Breast epithelium (tissue), 4 donors: ENCODE measurements at regions not wholly inside any gene's neighbourhood (a gene's known extent, or its start where the extent isn't known, plus 50 kb on each side); places are given as distances from the start of the nearest gene placed in this dataset.
"Not testable (repeated sequence)": the region's sequence is repeated elsewhere in the genome, so short reads cannot be mapped to it uniquely, and the experiment has no call there.

Experiments used
- DNase-seq, 2 donors: peaks; one replicate each; pipeline ENCODE4 v3.0.0-alpha.2; 2019; ENCODE audit warnings: low spot score in 2 of 2
- H3K27ac ChIP-seq, 2 donors: fragments of 200-600 bp; sonication (generic) in 1 of 2; one replicate each; pipeline ENCODE4 v1.5.1; 2016 to 2019; ENCODE audit warnings: mild to moderate bottlenecking in 1 of 2
- H3K27me3 ChIP-seq, 2 donors: fragments of 200-600 bp; sonication (generic) in 1 of 2; one replicate each; pipeline versions ENCODE4 v1.5.1 to v1.6.0; 2017 to 2019; ENCODE audit warnings: control low read depth in 1 of 2, mild to moderate bottlenecking in 1 of 2
- H3K36me3 ChIP-seq: fragments of 200-600 bp; one replicate; pipeline ENCODE4 v1.5.1; 2019
- H3K4me1 ChIP-seq, 2 donors: fragments of 200-600 bp; sonication (generic); one replicate each; pipeline ENCODE4 v1.5.1; 2016 to 2019; ENCODE audit warnings: control low read depth in 1 of 2
- H3K4me3 ChIP-seq, 3 donors: fragments of 200-600 bp; sonication (generic); 1 replicate in 2 of 3; 2 replicates in 1 of 3; pipeline ENCODE4 v1.5.1; 2016 to 2019; ENCODE audit warnings: mild to moderate bottlenecking in 3 of 3, moderate library complexity in 2 of 3
- H3K9me3 ChIP-seq, 2 donors: fragments of 200-600 bp; sonication (generic) in 1 of 2; one replicate each; pipeline ENCODE4 v1.5.1; 2016 to 2019; ENCODE audit warnings: control low read depth in 1 of 2
- POLR2A ChIP-seq: fragments of 450-650 bp; IDR thresholded peaks from one replicate; pipeline ENCODE4 v1.6.1; 2016; ENCODE audit warnings: antibody characterized with exemption, mild to moderate bottlenecking, moderate library complexity
- POLR2AphosphoS5 ChIP-seq, 3 donors: sonication (generic); formaldehyde crosslinking; IDR thresholded peaks; one replicate each; pipeline ENCODE4 v1.6.1; 2017; ENCODE audit warnings: antibody characterized with exemption in 3 of 3
- intact Hi-C: fragments of 100-400 bp; cut with DNase I; formaldehyde crosslinking; loops from one replicate; pipeline ENCODE4 v1.15.1; 2023; ENCODE audit warnings: low total_unique reads
- TF ChIP-seq, protein P1 (sequence below), 3 donors: fragments of 450-650 bp; IDR thresholded peaks; one replicate each; pipeline ENCODE4 v1.5.1; 2016 to 2017; ENCODE audit warnings: antibody characterized with exemption in 3 of 3, mild to moderate bottlenecking in 3 of 3, moderate library complexity in 3 of 3

DNA sequence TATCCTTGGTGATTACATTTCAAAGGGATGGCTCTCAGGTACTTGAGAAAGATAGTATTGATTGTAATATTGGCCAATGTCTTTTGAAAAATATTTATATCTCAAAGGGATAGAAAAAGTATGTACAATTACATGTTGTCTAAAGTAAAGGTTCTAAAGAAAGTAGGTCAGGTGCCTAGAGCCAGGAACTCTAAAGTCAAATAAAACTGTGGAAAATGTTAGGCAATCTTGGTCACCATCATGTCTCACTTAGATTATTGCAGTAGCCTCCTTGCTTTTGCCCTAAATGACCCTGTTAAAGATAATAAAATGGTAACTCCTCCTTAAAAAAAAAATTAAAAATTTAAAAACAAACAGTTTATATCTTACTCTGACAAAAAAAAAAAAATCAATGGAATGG, 198.5 kb upstream of the ARPP21 start:
- Histone ChIP-seq H3K9me3 (no peaks in the 10 kb centered on the region), H3K27ac (no peak overlapping the region), H3K4me3 (no peak overlapping the region), H3K36me3 (no peaks in the 10 kb centered on the region), H3K4me1 (no peaks in the 10 kb centered on the region), H3K27me3 (no peaks in the 10 kb centered on the region)
- TF ChIP-seq POLR2A (no peak), POLR2AphosphoS5 (IDR thresholded peaks at IDR 0.05) (no peak)
- TF ChIP-seq, protein P1, sequence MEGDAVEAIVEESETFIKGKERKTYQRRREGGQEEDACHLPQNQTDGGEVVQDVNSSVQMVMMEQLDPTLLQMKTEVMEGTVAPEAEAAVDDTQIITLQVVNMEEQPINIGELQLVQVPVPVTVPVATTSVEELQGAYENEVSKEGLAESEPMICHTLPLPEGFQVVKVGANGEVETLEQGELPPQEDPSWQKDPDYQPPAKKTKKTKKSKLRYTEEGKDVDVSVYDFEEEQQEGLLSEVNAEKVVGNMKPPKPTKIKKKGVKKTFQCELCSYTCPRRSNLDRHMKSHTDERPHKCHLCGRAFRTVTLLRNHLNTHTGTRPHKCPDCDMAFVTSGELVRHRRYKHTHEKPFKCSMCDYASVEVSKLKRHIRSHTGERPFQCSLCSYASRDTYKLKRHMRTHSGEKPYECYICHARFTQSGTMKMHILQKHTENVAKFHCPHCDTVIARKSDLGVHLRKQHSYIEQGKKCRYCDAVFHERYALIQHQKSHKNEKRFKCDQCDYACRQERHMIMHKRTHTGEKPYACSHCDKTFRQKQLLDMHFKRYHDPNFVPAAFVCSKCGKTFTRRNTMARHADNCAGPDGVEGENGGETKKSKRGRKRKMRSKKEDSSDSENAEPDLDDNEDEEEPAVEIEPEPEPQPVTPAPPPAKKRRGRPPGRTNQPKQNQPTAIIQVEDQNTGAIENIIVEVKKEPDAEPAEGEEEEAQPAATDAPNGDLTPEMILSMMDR (IDR thresholded peaks at IDR 0.05): no peak
- no peak for DNase-seq
- intact Hi-C loops: no loop called here

DNA sequence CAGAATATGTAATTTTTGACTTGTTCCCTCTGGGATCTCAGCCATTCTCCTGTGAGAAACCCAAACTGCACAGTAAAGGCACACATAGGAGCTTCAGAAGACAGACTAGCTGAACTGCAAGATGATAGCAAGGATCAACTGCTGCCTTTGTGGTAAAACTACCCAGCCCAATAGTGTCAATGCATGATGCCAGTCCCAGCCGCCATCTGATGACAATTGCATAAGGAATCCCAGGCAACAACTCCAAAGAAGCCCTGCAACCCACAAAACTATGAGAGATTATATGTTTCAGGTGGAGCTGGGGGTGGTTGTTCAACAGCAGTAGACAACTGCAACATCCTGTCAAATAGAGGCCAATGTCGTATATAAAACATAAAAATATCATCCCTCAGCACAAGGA, 192.4 kb upstream of the ARPP21 start:
- TF ChIP-seq, protein P1 (IDR thresholded peaks at IDR 0.05): no peak
- TF ChIP-seq POLR2A: no peak
- no peak for TF ChIP-seq POLR2AphosphoS5 (IDR thresholded peaks at IDR 0.05)
- Histone ChIP-seq H3K9me3 (no peaks in the 10 kb centered on the region), H3K27ac (no peak overlapping the region), H3K4me3 (no peak overlapping the region), H3K36me3 (no peaks in the 10 kb centered on the region), H3K27me3 (no peaks in the 10 kb centered on the region), H3K4me1 (no peaks in the 10 kb centered on the region)
- no peak for DNase-seq
- intact Hi-C loops: no loop called here

DNA sequence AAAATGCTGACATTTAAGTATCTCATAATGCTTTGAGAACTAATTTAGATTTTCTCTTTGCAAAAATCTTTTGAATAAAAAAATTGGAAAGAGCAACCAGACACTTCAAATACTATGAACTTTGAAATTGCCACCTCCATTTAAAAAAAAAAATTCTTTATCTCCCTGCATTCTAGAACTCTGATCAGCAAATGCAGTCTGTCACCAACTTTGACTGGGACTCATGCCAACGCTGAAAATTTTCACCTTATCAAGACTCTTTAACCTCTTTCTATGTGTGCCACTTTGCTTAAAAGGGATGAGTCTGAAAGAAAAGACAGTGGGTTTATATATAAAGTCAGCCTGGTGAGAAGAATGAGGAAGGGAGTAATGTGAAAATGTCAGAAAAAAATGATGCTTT, 191.2 kb upstream of the ARPP21 start:
- no peaks in the 10 kb centered on the region for H3K36me3 ChIP-seq
- no peak for TF ChIP-seq POLR2A
- TF ChIP-seq POLR2AphosphoS5 (IDR thresholded peaks at IDR 0.05): no peak
- TF ChIP-seq, protein P1 (IDR thresholded peaks at IDR 0.05): no peak
- no peaks in the 10 kb centered on the region for H3K4me1 ChIP-seq
- intact Hi-C loops: no loop called here
- H3K27me3 ChIP-seq: no peaks in the 10 kb centered on the region
- no peak overlapping the region for H3K4me3 ChIP-seq
- no peaks in the 10 kb centered on the region for H3K9me3 ChIP-seq
- H3K27ac ChIP-seq: no peak overlapping the region
- DNase-seq: no peak

DNA sequence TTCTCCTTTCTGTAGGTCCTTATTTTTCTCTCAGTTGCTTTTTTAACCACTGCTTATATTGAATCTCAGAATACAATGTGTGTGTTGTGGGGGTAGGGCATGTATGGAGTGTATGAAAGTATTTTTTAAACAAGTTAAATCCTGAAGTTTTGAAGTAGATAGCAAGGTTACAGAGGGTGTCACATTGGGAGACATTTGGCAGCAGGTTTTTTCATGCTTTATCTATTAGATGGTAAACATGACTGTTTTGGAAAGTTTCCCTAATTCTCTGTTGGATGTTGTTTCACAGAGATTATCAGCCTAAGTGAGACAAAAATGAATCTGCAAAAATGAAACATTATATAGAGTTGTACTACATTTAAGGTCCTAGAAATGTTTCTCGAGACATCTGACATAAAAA, 190.6 kb upstream of the ARPP21 start:
- intact Hi-C loops: no loop called here
- no peaks in the 10 kb centered on the region for H3K36me3 ChIP-seq
- no peaks in the 10 kb centered on the region for H3K4me1 ChIP-seq
- H3K4me3 ChIP-seq: no peak overlapping the region
- TF ChIP-seq POLR2AphosphoS5 (IDR thresholded peaks at IDR 0.05) (no peak), POLR2A (no peak)
- TF ChIP-seq, protein P1 (IDR thresholded peaks at IDR 0.05): no peak
- DNase-seq: no peak
- H3K9me3 ChIP-seq: no peaks in the 10 kb centered on the region
- no peak overlapping the region for H3K27ac ChIP-seq
- H3K27me3 ChIP-seq: no peaks in the 10 kb centered on the region

DNA sequence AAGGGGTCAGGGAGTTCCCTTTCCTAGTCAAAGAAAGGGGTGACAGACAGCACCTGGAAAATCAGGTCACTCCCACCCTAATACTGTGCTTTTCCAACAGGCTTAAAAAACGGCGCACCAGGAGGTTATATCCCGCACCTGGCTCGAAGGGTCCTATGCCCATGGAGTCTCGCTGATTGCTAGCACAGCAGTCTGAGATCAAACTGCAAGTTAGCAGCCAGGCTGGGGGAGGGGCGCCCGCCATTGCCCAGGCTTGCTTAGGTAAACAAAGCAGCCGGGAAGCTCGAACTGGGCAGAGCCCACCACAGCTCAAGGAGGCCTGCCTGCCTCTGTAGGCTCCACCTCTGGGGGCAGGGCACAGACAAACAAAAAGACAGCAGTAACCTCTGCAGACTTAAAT, 184.5 kb upstream of the ARPP21 start:
- H3K27ac ChIP-seq, H3K4me1 ChIP-seq, H3K27me3 ChIP-seq, DNase-seq, H3K9me3 ChIP-seq, H3K36me3 ChIP-seq, intact Hi-C loops, H3K4me3 ChIP-seq: not testable (repeated sequence)

DNA sequence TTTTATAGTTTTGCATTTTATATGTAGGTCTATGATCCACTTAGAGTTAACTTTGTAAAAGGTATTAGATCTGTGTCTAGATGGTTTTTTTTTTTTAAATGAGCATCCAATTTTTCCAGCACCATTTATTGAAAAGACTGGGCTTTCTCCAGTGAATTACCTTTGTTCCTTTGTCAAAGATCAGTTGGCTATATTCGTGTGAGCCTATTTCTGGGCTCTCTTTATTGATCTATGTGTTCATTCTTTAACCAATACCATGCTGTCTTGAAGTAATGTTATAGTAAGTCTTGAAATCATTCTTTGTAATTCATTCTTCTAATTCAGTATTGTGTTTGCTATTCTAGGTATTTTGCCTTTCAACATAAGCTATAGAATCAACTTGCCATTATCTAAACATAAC, 165.4 kb upstream of the ARPP21 start:
- intact Hi-C loops: loop anchor here (5.0 kb wide), 1 partner anchor 112 kb away; no protein-coding TSS in a partner anchor

DNA sequence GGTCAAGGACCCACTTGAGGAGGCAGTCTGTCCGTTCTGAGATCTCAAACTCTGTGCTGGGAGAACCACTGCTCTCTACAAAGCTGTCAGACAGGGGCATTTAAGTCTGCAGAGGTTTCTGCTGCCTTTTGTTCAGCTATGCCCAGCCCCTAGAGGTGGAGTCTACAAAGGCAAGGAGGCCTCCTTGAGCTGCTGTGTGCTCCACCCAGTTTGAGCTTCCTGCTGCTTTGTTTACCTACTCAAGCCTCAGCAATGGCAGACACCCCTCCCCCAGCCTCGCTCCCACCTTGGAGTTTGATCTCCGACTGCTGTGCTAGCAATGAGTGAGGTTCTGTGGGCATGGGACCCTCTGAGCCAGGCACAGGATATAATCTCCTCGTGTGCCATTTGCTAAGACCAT, 156.8 kb upstream of the ARPP21 start:
- H3K9me3 ChIP-seq, H3K27ac ChIP-seq, H3K4me3 ChIP-seq, H3K36me3 ChIP-seq, intact Hi-C loops, H3K4me1 ChIP-seq, DNase-seq, H3K27me3 ChIP-seq: not testable (repeated sequence)

More for the DNA sequence above, 165.4 kb upstream of the ARPP21 start:
- peaks cover 0 to 11% of the 10 kb centered on the region in 2 donors for H3K9me3 ChIP-seq
- TF ChIP-seq POLR2A: no peak
- TF ChIP-seq, protein P1 (IDR thresholded peaks at IDR 0.05): no peak
- TF ChIP-seq POLR2AphosphoS5 (IDR thresholded peaks at IDR 0.05): no peak
- no peak overlapping the region for H3K27ac ChIP-seq
- H3K36me3 ChIP-seq: no peaks in the 10 kb centered on the region
- H3K4me1 ChIP-seq: no peaks in the 10 kb centered on the region
- no peak for DNase-seq
- no peaks in the 10 kb centered on the region for H3K27me3 ChIP-seq
- H3K4me3 ChIP-seq: no peak overlapping the region
